ENCODE measurements at regions not wholly inside any gene's neighbourhood (a gene's known extent, or its start where the extent isn't known, plus 50 kb on each side); places are given as distances from the start of the nearest gene placed in this dataset.
A peak's percentile ranks its signal among the peaks of the same experiment; 100 is the strongest.

- intact Hi-C loops (cut with micrococcal nuclease; ENCODE audit: unreplicated experiment) = no loop called here
- no peak for TF ChIP-seq POLR2AphosphoS5 (IDR thresholded peaks at IDR 0.05; ENCODE audit: low read depth, low read length)
- no peak for TF ChIP-seq SIN3A (IDR thresholded peaks at IDR 0.05; ENCODE audit: borderline replicate concordance, insufficient read depth, low read depth, low read length)
- TF ChIP-seq, protein P1, sequence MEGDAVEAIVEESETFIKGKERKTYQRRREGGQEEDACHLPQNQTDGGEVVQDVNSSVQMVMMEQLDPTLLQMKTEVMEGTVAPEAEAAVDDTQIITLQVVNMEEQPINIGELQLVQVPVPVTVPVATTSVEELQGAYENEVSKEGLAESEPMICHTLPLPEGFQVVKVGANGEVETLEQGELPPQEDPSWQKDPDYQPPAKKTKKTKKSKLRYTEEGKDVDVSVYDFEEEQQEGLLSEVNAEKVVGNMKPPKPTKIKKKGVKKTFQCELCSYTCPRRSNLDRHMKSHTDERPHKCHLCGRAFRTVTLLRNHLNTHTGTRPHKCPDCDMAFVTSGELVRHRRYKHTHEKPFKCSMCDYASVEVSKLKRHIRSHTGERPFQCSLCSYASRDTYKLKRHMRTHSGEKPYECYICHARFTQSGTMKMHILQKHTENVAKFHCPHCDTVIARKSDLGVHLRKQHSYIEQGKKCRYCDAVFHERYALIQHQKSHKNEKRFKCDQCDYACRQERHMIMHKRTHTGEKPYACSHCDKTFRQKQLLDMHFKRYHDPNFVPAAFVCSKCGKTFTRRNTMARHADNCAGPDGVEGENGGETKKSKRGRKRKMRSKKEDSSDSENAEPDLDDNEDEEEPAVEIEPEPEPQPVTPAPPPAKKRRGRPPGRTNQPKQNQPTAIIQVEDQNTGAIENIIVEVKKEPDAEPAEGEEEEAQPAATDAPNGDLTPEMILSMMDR (IDR thresholded peaks at IDR 0.05) = no peak; the same call in 1 of the 2 replicates
- TF ChIP-seq REST (IDR thresholded peaks at IDR 0.05; ENCODE audit: insufficient read depth in 1 of 2, low read depth in 2 of 2, low read length in 1 of 2) = no peak
- TF ChIP-seq TCF7L2 (IDR thresholded peaks at IDR 0.05; ENCODE audit: low read depth, low read length) = no peak
- Histone ChIP-seq H3K27me3 (ENCODE audit: control insufficient read depth, insufficient read depth, low read length) (no peaks in the 10 kb centered on the region), H3K9me3 (ENCODE audit: control insufficient read depth, insufficient read depth, low read depth, low read length) (no peaks in the 10 kb centered on the region), H3K36me3 (ENCODE audit: control insufficient read depth, insufficient read depth, low read length) (no peaks in the 10 kb centered on the region), H3K4me3 (ENCODE audit: low read depth in 2 of 2, low read length in 2 of 2) (no peak overlapping the region), H3K27ac (ENCODE audit: low read length) (peak overlapping the region; percentile 70), H3K4me1 (ENCODE audit: control insufficient read depth, insufficient read depth, low read length) (peaks cover 34% of the 10 kb centered on the region)
- ATAC-seq (peak; percentile 18; the same call in 1 of the 2 replicates), DNase-seq (ENCODE audit: low read depth, low spot score) (no peak)
- POLR2A ChIA-PET = no interaction called here
- no TSS peak for BruUV-seq (replicated peaks)
- in situ Hi-C loops (cut with HindIII; ENCODE audit: low pct_unique_long_range_greater_than_20kb, low sequenced_read_pairs) = no loop called here
- CTCF ChIA-PET = interaction anchor here (0.6 kb wide), 1 partner anchor 83 kb away, joined by 3 read pairs; no protein-coding TSS in a partner anchor
These were observed 215.9 kb upstream of the GSE1 start for GRCh38 chr16:85396879-85397871.

GRCh38 chr16:85398050-85398451 lies 215.1 kb upstream of the GSE1 start:
- CTCF ChIA-PET = no interaction called here
- H3K4me3 ChIP-seq (ENCODE audit: low read depth in 2 of 2, low read length in 2 of 2) = no peak overlapping the region
- POLR2A ChIA-PET = no interaction called here

More at GRCh38 chr16:85398050-85398451, 215.1 kb upstream of the GSE1 start:
- TF ChIP-seq, protein P1 (IDR thresholded peaks at IDR 0.05) = no peak
- TF ChIP-seq SIN3A (IDR thresholded peaks at IDR 0.05; ENCODE audit: borderline replicate concordance, insufficient read depth, low read depth, low read length) (no peak), TCF7L2 (IDR thresholded peaks at IDR 0.05; ENCODE audit: low read depth, low read length) (no peak), REST (IDR thresholded peaks at IDR 0.05; ENCODE audit: insufficient read depth in 1 of 2, low read depth in 2 of 2, low read length in 1 of 2) (no peak), POLR2AphosphoS5 (IDR thresholded peaks at IDR 0.05; ENCODE audit: low read depth, low read length) (no peak)
- Histone ChIP-seq H3K27ac (ENCODE audit: low read length) (no peak overlapping the region), H3K9me3 (ENCODE audit: control insufficient read depth, insufficient read depth, low read depth, low read length) (no peaks in the 10 kb centered on the region), H3K36me3 (ENCODE audit: control insufficient read depth, insufficient read depth, low read length) (no peaks in the 10 kb centered on the region), H3K27me3 (ENCODE audit: control insufficient read depth, insufficient read depth, low read length) (no peaks in the 10 kb centered on the region), H3K4me1 (ENCODE audit: control insufficient read depth, insufficient read depth, low read length) (peaks cover 38% of the 10 kb centered on the region)
- intact Hi-C loops (cut with micrococcal nuclease; ENCODE audit: unreplicated experiment) (no loop called here), in situ Hi-C loops (cut with HindIII; ENCODE audit: low pct_unique_long_range_greater_than_20kb, low sequenced_read_pairs) (no loop called here)
- DNase-seq (ENCODE audit: low read depth, low spot score) = no peak
- no TSS peak for BruUV-seq (replicated peaks)
- ATAC-seq = no peak
